CD4-positive, alpha-beta T cell treated with Interleukin-6 for 4 hours (primary cell): ENCODE measurements at regions not wholly inside any gene's neighbourhood (a gene's known extent, or its start where the extent isn't known, plus 50 kb on each side); places are given as distances from the start of the nearest gene placed in this dataset.

Experiments used
- DNase-seq: peaks from one replicate; pipeline ENCODE4 v3.0.0-alpha.2; 2020; ENCODE audit warnings: mixed read lengths

DNA sequence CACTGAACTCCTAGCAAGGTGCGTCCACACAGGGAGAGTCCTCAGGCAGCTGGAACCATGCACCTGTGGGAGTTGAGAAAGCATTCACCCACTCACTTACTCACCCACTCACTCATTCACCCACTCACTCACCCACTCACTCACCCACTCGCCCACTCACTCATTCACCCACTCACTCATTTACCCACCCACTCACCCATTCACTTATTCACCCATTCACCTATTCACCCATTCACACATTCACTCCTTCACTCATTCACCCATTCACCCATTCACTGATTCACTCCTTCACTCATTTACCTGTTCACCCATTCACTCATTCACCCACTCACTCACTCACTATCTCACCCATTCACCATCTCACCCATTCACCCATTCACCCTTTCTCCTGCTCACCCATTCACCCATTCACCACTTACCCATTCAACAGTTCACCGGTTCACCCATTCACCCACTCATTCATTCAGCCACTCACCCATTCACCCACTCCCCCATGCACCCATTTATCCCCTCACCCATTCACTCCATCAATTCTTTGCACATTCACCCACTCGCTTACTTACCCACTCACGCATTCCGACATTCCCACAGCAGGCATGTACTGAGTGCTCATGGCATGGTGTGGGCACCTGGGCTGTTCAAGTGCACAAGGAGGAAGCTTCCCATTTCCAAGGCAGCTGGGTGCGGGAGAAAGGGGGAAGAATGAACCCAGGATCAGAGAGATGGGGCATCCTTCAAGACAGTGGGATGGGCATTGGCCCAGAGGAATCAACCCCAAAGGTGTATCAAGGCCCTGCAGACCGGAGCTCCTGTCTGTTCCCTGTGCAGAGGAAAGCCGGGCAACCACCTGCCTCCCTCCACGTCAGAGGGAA, 135.2 kb upstream of the C14orf180 start:
- no peak for DNase-seq

DNA sequence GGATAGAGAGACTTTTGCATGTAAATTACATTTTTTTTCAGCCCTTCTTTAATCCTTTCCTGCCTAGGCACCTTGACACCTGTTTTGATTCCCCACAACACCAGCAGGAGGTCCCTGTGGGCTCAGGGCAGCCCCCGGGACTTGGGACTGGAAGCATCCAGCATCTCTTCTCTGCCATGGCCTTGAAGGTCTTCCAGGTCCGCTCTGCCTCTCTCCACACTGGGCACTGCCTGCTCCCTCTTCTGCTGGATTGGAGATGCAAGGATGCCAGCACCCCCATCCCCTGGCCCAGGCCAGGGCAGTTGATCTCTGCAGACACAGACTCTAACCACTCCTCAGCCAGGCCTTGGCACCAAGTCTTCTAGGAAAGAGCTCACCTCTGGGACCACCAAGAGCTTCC, 134.5 kb upstream of the C14orf180 start:
- DNase-seq, result no peak

DNA sequence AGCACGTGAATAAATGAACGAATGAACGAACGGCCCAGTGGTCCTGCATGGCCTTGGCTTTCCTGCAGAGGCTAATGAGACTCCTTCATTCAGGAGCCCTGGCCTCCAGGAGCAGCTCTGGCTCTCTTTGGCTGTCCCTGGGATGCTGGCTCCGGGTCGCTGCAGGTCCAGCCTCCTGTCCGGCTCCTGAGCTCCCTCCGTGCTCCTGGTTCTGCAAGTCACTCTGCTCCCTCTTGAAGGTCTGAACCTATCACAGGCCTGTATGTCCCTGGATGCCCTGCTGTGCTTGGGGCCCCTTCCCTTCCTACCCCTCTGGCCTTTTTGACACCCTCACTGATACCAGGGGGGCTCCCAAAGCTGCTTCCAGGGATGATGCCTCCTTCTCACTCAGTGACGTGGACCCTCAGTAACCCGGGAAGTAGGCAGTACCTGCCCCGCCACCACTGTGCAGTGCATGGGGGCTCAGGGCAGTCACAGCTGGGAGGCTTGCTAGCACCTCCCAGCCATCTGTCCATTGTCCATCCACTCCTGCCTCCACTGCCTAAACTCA, 133.7 kb upstream of the C14orf180 start:
- DNase-seq, result no peak

DNA sequence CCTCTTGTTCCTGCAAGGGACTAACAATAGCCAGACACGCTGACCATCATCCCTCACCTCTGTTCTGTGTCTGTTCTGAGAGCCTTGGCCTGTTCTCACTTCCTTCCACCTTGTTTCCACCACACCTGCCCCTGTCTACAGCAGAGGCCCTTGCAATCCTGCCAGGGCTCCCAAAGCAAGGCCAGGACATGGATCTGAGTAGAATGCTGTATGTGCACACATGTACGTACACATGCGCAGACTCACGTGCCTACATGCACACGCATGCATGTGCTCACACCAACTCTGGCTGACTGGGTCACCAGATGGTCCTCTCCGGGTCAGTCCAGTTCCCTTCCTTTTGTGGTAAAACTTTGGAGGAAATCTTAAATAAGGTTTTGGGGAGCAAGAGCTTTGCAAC, 133.0 kb upstream of the C14orf180 start:
- no peak for DNase-seq

DNA sequence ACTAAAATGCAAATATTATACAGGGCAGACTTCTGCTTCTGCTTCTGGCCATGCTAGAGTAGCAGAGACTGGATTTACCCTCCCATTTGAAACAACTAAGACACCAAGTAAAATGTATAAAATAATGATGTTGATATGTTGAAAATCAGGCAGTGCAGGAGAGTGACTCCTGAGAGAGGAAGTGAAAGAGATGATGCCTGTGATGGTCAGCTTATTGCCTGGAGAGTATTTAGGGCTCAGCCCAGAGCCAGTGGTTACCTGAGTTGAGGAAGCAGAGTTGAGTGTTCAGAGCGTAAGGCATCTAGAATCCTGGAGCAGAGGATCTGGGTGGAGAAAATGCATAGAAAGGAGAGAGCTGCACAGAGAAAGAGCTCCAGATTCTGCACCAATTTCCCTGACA, 131.8 kb upstream of the C14orf180 start:
- DNase-seq, result no peak

DNA sequence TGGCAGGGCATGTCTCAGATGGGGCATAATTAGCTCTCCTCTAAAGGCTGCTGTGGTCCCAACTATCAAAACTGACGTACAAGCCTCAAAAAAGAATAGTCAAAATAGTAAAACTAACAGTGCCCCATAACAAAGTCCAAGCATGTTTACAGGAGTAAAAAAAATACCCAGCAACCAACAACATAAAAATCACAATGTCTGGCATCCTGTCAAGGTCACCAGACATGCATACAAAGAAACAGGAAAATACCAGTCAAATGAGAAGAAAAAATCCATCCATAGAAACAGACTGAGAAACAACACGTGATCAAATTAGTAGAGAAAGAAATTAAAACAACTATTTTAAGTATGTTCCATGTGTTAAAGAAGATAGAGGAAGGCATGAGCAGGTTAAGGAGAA, 131.2 kb upstream of the C14orf180 start:
- DNase-seq, result no peak

DNA sequence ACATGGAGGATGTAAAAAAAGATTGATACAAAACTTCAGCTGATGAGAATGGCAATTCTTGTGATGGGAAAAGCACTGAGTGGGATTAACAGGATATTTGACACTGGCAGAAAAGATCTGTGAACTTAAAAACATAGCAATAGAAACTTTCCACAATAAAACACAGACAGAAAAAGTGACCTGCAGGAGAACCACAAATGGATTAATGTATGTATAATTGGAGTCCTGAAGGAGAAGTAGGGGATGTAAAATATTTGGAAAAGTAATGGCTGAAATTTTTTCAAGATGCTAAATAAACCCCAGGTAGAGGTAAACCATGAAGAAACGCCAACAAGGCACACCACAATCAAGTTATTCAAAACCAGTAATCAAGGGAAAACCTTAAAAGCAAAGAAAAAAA, 130.8 kb upstream of the C14orf180 start:
- no peak for DNase-seq

DNA sequence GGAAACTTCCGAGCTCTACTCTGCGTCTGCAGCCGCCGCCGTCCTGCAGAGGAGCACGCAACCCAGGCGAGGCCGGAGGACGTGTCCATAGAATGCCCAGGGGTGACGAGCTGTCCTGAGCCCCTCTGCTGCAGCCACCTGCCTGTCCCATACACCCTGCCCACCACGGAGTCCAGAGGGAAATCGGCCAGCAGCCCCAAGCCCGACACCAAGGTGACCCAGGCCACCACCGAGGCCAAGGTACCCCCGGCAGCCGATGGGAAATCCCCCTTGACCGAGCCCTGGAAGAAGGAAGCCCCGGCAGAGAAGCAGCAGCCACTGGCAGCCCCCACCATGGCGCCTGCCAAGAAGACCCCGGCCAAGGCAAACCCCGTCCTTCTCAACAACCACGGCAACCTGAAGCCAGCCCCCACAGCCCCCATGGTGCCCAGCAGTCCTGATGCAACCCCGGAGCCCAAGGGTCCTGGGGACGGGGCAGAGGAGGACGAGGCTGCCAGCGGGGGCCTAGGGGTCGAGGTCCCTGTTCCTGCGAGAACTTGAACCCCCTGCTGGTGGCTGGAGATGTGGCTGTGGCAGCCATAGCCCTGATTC, 128.7 kb upstream of the C14orf180 start:
- DNase-seq, result no peak

DNA sequence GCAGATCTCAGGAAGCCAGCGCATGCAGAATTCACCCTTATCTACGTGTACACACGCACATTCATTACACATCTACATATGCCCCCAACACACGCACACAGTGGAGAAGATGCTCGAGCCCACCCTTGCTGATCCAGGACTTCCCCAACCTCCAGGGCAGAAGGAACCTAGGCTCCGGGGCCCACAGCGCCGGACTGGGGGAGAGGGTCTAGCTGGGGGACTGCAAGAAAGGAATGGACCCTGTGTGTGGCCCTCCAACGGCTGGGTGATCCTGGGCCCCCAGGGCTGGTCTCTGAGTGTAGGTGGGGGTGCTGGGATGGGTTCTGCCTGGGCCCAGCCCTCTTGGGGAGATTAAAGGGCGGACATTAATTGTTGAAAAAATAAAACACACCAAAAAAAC, 128.1 kb upstream of the C14orf180 start:
- DNase-seq, result no peak

DNA sequence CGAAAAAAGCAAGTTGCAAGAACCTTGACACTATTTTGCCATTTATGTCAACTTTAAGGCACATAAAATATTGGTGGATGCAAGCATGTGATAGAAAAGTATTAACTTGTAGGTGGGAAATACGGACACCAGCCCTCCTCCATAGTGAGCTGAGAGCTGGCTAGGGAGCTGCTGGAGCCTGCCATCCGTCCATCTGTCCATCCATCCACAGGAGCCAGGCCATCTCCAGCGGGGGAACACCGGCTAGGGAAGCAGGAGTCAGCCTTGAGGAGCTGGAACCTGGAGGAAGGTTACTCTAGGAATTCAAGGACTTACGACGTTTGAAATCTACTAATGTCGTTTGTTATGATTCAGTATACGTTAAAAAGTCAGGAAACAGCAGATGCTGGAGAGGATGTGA, 120.7 kb upstream of the C14orf180 start:
- DNase-seq, result no peak

DNA sequence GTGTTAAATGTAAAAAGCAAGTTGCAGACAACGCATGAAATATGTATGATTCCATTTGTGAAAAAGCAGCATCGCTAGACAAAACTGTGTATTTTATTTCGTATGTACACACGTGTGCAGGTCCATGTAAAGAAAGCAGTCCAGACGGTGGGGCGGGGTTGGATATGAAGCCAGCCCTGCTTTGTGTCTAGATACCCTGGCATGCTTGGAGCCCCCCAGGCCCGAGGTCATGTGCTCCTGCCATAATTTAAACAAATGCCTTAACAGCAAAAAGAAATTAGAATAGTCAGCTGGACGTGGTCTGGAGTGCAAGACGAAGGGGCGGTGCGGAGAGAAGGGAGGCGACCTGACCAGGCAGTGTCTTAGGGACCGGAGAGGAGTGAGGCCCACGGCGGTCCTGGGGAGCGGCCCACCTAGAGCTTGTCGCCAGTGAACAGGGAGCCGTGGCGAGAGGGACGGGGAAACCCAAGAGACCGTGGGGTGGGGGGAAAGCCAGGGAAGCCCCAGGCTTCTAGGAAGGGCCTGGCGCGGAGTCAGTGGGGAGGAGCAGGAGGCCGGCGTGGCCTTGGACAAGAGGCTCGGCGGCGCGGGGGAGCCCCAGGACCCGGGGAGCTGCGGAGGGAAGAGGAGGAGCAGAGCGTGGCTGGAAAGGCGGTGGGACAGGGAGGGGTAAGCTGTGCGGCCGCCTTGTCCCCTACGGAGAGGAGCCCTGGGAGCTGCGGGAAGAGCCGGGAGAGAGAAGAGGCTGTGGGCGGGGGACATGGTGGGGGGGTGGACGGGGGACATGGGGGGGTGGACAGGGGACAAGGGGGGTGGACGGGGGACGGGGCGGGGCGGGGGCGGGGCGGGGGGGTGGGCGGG, 118.5 kb upstream of the C14orf180 start:
- no peak for DNase-seq

DNA sequence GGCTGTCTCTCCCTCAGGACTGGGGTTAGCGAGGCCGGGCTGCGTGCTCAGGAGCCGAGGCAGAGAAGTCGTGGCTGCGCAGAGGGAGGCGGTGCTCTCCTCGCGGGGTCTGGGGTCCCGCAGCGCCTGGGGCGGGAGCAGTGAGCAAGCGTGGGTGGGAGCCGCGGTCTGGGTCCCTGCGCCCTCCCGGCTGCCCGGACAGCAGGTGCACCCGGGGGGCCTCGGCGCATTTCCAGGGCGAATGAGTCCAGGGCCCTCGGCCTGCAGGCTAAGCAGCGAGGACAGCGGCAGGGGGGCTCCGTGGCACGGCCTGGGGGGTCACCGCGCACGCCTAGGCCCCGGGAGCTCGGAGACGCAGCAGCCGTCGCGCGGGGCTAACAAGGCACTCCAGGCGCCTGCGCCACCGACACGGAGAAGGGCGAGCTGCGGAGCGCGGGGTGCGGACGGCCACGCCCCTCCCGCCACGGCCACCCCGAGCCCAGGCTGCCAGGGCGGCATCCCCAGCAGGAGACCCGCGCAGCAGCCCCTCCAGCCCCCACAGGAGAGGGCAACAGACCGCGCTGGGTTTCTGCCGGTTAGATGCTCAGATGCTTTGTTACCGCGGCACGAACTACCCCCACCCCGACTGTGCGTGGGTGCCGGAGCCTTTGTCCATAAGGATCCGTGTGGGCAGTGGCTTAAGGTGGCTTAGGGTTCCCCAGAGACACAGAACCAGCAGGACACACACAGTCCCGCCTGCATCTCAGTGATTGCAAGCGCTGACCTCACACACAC, 117.7 kb upstream of the C14orf180 start:
- DNase-seq, result no peak

DNA sequence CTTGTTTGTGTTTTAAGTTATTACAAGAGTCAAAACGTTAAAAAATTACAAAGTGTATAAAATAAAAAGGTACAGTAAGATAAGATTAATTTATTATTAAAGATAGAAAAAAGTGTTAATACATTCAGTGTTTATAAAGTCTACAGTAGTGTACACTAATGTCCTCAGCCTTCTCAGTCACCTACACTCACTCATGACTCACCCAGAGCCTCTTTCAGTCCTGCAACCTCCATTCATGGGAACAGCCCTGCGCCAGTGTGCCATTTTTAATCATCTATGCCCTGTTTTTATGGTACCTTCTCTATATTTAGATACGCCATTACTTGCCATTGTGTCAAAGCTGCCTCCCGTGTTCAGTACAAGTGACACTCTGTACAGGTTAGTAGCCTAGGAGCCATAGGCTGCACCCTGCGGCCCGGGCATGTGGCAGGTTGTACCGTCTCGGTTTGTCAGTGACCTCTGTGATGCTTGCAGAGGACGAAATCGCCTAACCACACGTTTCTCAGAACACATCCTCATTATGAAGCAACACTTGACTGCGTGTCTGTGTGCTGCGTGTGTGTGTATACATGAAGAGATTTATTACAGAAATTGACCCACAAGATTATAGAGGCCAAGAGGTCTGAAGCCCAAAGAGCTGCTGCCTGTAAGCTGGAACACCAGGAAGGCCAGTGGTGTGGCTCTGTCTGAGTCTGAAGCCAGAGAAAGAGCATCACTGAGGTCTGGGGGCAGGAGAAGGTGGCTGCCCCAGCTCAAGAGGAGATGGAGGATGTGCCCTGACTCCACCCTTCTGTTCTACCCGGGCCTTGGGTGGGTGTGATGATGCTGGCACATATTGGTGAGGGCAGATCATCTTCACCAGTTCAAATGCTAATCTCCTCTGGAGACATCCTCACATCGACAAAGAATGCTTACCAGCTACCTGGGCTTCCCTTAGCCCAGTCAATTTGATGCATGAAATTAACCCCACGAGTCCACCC, 116.6 kb upstream of the C14orf180 start:
- DNase-seq, result no peak

DNA sequence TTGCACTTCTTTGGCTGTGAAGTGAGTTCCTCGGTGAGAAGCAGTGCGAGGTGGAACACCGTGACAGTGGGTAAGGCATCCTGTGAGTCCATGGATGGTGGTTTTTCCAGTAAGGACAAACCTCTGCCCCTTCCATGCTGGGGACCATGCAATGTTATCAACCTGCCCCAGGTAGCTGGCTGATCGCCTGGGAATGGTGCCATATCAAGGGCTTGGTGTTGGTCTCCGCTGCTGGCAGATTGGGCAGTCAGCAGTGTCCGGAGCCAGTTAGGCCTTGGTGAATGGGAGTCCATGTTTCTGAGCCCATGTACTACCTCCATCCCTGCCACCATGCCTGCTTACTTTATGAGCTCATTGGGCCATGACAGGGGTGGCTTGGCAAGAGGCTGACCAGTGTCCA, 114.7 kb upstream of the C14orf180 start:
- DNase-seq, result no peak

DNA sequence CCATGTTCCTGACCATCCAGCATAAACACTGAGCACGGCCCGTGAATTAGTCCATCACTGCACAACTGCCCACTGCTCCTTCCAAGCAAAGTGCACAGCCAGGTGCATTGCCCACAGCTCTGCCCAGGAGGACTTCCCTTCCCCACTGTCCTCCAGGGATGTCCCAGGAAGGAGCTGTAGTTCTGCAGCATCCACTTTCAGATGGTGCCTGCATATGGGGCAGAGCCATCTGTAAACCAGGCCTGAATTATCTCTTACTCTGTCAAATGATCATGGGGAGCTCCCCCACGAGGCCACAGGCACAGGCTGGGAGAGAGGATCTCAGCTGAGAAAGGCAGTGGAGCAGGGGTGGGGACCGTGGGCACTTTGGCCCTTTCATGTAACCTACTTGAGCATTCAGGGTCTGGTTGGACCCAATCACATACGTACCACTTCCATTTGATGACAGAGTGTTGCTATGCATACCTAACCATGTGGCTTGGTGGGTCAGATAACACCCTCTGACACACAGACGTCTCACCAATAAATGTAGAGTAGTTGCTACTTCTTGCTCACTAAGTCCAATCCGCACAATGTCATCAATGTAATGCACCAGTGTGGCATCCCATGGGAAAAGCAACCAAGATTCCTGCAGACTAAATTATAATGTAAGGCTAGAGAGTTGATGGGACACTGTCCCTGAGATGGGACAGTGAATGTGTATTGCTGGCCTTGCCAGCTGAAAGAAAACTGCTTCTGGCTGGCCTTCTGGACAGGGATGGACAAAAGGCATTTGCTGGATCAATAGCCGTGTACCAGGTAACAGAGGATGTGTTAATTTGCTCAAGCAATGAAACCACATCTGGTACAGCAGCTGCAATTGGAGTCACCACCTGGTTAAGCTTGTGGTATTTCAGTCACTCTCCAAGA, 113.8 kb upstream of the C14orf180 start:
- no peak for DNase-seq

DNA sequence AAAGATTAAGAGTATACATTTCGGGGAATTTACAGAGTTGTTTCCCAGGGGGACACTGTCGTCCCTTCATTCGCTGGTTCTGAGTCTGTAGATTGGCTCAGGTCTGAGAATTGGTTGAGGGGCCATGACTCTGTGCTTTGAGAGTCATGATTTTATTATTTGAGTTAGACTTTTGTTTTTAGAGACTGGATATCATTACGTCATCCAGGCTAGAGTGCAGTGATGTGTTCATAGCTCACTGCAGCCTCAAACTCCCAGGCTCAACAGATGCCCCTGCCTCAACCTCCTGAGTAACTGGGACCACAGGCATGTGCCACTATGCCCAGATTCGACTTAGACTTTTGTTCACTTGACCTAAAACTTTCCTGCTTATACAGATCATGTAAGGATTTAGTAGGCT, 112.3 kb upstream of the C14orf180 start:
- DNase-seq, result no peak

DNA sequence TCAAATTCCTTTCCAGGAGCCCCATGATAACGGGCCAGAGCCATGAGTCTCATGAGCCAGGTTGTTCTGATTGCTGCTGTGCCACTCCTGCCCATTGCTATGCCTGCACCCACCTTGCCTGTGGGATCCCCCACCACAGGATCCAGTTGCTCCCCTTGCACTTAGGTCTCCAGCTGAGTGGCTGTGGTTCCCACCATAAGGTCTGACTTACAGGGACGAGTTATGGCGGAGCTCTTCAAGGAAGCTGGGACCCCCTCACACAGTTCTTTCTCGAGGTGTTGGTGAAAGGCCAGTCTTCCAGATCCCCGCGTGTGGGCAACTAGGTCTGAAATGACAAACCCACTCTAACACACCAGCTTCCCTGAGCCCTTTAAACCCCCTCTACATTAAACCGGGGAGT, 111.9 kb upstream of the C14orf180 start:
- DNase-seq, result no peak

DNA sequence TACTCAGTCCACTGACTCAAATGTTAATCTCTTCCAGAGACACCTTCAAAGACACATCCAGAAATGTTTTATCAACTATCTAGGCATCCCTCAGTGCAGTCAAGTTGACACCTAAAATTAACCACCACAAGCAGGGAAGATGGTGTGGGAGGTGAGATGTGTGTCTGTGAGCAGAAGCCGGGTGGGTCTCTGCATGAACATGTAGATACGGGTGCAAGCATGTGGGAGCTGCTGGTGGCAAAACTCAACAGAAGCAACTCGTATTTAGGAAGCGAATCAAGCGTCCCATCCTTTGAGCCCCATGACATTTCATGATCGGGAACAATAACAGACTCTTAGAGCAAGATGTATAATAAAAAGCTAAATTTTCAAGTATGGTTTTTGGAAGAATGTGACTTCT, 110.0 kb upstream of the C14orf180 start:
- DNase-seq, result no peak

DNA sequence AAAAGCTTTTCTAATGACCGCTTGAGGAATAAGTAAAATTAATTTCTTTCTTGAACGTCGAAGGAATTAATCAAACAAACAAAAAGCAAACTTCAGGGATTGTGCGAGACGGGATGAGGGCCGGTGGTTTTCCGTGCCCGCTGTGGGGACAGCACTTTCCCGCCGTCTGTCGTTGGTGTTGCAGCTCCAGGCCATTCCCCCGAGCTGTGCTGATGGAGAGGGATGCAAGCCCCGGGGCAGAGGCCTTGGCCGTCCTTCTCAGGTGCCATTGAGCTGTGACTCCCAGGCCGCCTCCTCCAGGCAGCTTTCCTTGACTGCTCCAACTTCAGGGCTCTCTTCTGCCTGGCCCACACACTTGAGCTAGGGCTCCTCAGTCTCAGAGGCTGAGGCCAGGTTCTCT, 109.0 kb upstream of the C14orf180 start:
- DNase-seq, result no peak

DNA sequence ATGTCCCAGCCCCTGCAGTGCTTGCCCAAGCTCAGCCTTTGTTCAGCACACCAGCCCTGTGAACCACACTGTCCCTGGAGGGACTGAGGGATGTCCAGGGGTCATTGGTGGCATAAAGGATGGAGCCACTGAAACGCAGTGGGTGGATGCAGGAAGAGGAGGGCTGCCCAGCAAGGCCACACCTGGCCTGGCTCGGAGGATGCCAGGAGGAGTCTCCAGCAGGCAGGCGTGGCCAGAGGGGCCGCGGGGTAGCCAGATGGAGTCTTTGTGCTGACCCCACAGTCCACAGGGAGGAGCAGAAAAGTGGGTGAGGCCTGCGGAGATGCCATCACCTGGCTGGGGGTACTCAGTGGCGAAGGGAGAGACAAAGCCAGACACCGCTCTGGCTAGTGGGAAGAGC, 108.5 kb upstream of the C14orf180 start:
- no peak for DNase-seq
